Keratinocyte (primary cell): ENCODE measurements at regions not wholly inside any gene's neighbourhood (a gene's known extent, or its start where the extent isn't known, plus 50 kb on each side); places are given as distances from the start of the nearest gene placed in this dataset.

Experiments
- DNase-seq: peaks from one replicate; pipeline ENCODE4 v3.0.0-alpha.2; 2011; ENCODE audit warnings: low read depth, missing footprints, low spot score
- FAIRE-seq: peaks from 2 replicates; lab custom pipeline; 2011; peaks lifted over from hg19 to GRCh38; lab: Jason Lieb, UNC
- H2AFZ ChIP-seq: 2 replicates; pipeline ENCODE4 v1.6.0; 2012; ENCODE audit warnings: low read length, control low read depth, inconsistent platforms; ENCODE audit not compliant: control insufficient read depth
- H3K27ac ChIP-seq: 2 replicates; pipeline ENCODE4 v1.5.1; 2011; ENCODE audit warnings: low read length; ENCODE audit not compliant: control insufficient read depth, insufficient read depth
- H3K27me3 ChIP-seq: 3 replicates; pipeline ENCODE4 v1.6.0; 2011; ENCODE audit warnings: low read length; ENCODE audit not compliant: control insufficient read depth, insufficient read depth; ENCODE audit errors: extremely low read depth
- H3K36me3 ChIP-seq, 2 experiments: 2 replicates in 1 of 2; 3 replicates in 1 of 2; pipeline ENCODE4 v1.5.1; 2011; ENCODE audit warnings: low read length in 2 of 2, mild to moderate bottlenecking in 1 of 2; ENCODE audit not compliant: control insufficient read depth in 2 of 2, insufficient read depth in 2 of 2; ENCODE audit errors: extremely low read depth in 1 of 2
- H3K4me1 ChIP-seq: 3 replicates; pipeline ENCODE4 v1.5.1; 2011; ENCODE audit warnings: low read length; ENCODE audit not compliant: control insufficient read depth, insufficient read depth; ENCODE audit errors: extremely low read depth
- H3K4me2 ChIP-seq: 3 replicates; pipeline ENCODE4 v1.6.0; 2011; ENCODE audit warnings: low read depth, low read length; ENCODE audit not compliant: control insufficient read depth, insufficient read depth; ENCODE audit errors: extremely low read depth
- H3K4me3 ChIP-seq, 3 experiments: fragments of 200-600 bp in 1 of 3; sonication (generic) in 1 of 3; 2 replicates in 2 of 3; 3 replicates in 1 of 3; pipeline ENCODE4 v1.5.1; 2011 to 2016; ENCODE audit warnings: low read length in 3 of 3, mild to moderate bottlenecking in 3 of 3, control low read depth in 2 of 3, inconsistent platforms in 1 of 3, low read depth in 1 of 3, mixed read lengths in 1 of 3, mixed run types in 1 of 3, moderate library complexity in 1 of 3; ENCODE audit not compliant: control insufficient read depth in 2 of 3, insufficient read depth in 2 of 3; ENCODE audit errors: extremely low read depth in 1 of 3
- H3K79me2 ChIP-seq: 2 replicates; pipeline ENCODE4 v1.6.0; 2012; ENCODE audit warnings: low read length; ENCODE audit not compliant: control insufficient read depth, insufficient read depth
- H3K9ac ChIP-seq: 3 replicates; pipeline ENCODE4 v1.6.0; 2011; ENCODE audit warnings: low read length; ENCODE audit not compliant: control insufficient read depth, insufficient read depth; ENCODE audit errors: extremely low read depth
- H3K9me1 ChIP-seq: 3 replicates; pipeline ENCODE4 v1.6.0; 2011; ENCODE audit warnings: low read length; ENCODE audit not compliant: control insufficient read depth, insufficient read depth; ENCODE audit errors: extremely low read depth
- H3K9me3 ChIP-seq: 2 replicates; pipeline ENCODE4 v1.5.1; 2012; ENCODE audit warnings: low read depth, low read length; ENCODE audit not compliant: control insufficient read depth
- H4K20me1 ChIP-seq: 3 replicates; pipeline ENCODE4 v1.6.0; 2011; ENCODE audit warnings: low read length; ENCODE audit not compliant: control insufficient read depth, insufficient read depth; ENCODE audit errors: extremely low read depth
- CTCF ChIP-seq, 3 experiments: IDR thresholded peaks in 1 of 3; conservative IDR thresholded peaks in 1 of 3; optimal IDR thresholded peaks in 1 of 3; 2 replicates in 2 of 3; 3 replicates in 1 of 3; pipeline versions ENCODE3 to v1.5.1; 2011; ENCODE audit warnings: low read length in 3 of 3, mild to moderate bottlenecking in 3 of 3, moderate library complexity in 2 of 3, control low read depth in 1 of 3, inconsistent platforms in 1 of 3; ENCODE audit not compliant: insufficient read depth in 2 of 3; ENCODE audit errors: extremely low read depth in 1 of 3
- EZH2 ChIP-seq: IDR thresholded peaks from one replicate; pipeline ENCODE4 v1.6.1; 2012; ENCODE audit warnings: inconsistent platforms, mild to moderate bottlenecking, low read length, moderate library complexity
- dilution Hi-C: fragments of 300-500 bp; cut with MboI; formaldehyde crosslinking; loops from one replicate; pipeline ENCODE4 v1.7.0; 2020; ENCODE audit warnings: low sequenced_read_pairs; ENCODE audit not compliant: extremely low pct_ligation_motif_present

DNA sequence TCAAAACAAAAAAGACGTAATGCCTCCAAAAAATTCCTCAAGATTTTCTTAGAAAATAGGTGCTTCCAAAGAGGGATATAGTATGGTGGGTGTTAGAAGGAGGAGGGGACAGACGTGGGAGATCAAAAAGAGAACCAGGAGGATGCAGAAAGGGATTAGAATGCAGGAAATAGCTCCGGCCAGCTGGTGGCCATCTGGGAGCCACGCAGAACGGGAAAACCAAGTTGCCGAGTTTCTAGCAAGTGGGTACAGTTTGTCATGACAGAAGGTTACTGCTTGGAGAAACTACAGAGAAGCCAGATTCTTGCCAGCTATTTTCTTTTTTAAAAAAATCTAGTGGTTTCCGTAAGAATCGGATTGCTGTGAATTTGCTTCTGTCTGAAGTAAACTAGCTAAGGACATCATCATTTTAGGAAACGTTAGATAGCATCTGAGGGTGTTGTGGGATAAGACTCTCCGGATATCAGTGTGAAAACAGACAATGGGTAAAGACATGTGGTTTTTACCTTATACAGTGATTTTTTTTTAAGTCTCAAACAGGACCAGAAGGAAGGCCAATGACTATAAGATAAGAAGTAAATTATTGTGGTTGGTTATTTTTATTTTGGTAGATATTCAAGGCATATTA is 104.9 kb downstream of the HSPH1 start:
- H3K79me2 ChIP-seq, result no peaks in the 10 kb centered on the region
- no peak overlapping the region for H3K4me3 ChIP-seq
- no peaks in the 10 kb centered on the region for H3K36me3 ChIP-seq
- no peak overlapping the region for H2AFZ ChIP-seq
- H3K4me1 ChIP-seq, result no peaks in the 10 kb centered on the region
- no peak overlapping the region for H3K27ac ChIP-seq
- DNase-seq (no peak), FAIRE-seq (no peak)
- H3K4me2 ChIP-seq, result no peak overlapping the region
- no peak overlapping the region for H3K9ac ChIP-seq
- dilution Hi-C loops, result no loop called here
- TF ChIP-seq EZH2 (no peak), CTCF (optimal IDR thresholded peaks at IDR 0.05 in 1 of 3, IDR thresholded peaks at IDR 0.05 in 1 of 3, conservative IDR thresholded peaks at IDR 0.05 in 1 of 3; ENCODE audit: extremely low read depth in 1 of 3, insufficient read depth in 2 of 3, low read length in 3 of 3) (no peak)
- H4K20me1 ChIP-seq, result no peaks in the 10 kb centered on the region
- no peaks in the 10 kb centered on the region for H3K9me3 ChIP-seq
- no peaks in the 10 kb centered on the region for H3K9me1 ChIP-seq
- H3K27me3 ChIP-seq, result no peaks in the 10 kb centered on the region

- TF ChIP-seq CTCF (optimal IDR thresholded peaks at IDR 0.05 in 1 of 3, IDR thresholded peaks at IDR 0.05 in 1 of 3, conservative IDR thresholded peaks at IDR 0.05 in 1 of 3; ENCODE audit: extremely low read depth in 1 of 3, insufficient read depth in 2 of 3, low read length in 3 of 3), result no peak
- TF ChIP-seq EZH2, result no peak
- no peaks in the 10 kb centered on the region for H3K79me2 ChIP-seq
- no peaks in the 10 kb centered on the region for H3K36me3 ChIP-seq
- H2AFZ ChIP-seq, result no peak overlapping the region
- no peaks in the 10 kb centered on the region for H4K20me1 ChIP-seq
- H3K9me3 ChIP-seq, result no peaks in the 10 kb centered on the region
- H3K4me2 ChIP-seq, result no peak overlapping the region
- no peaks in the 10 kb centered on the region for H3K9me1 ChIP-seq
- H3K9ac ChIP-seq, result no peak overlapping the region
- no peaks in the 10 kb centered on the region for H3K4me1 ChIP-seq
- no peak for FAIRE-seq
- dilution Hi-C loops, result no loop called here
- H3K4me3 ChIP-seq, result no peak overlapping the region
- no peak for DNase-seq
- H3K27me3 ChIP-seq, result no peaks in the 10 kb centered on the region
- H3K27ac ChIP-seq, result no peak overlapping the region
Observed at GRCh38 chr13:31055589-31055988, 106.1 kb downstream of the HSPH1 start.
